MM.1S (cell line): ENCODE measurements at regions not wholly inside any gene's neighbourhood (a gene's known extent, or its start where the extent isn't known, plus 50 kb on each side); places are given as distances from the start of the nearest gene placed in this dataset.

Source experiments
- EZH2 ChIP-seq: fragments of 300-600 bp; sonication (generic); optimal IDR thresholded peaks from 2 replicates; pipeline ENCODE3; 2017; ENCODE audit warnings: low read depth, mild to moderate bottlenecking, antibody characterized with exemption, low read length, mixed read lengths
- EZH2phosphoT487 ChIP-seq: fragments of 300-600 bp; sonication (generic); IDR thresholded peaks from 2 replicates; pipeline ENCODE4 v1.6.1; 2018; ENCODE audit warnings: antibody characterized with exemption, low read length
- TF ChIP-seq, protein P1 (sequence below): fragments of 300-600 bp; sonication (generic); IDR thresholded peaks from 2 replicates; pipeline ENCODE4 v1.5.1; 2016; ENCODE audit warnings: antibody characterized with exemption, low read length, mixed read lengths

GRCh38 chr5:2948875-2949274 is 197.4 kb upstream of the IRX2 start:
- TF ChIP-seq EZH2 (no peak), EZH2phosphoT487 (no peak)
- TF ChIP-seq, protein P1, sequence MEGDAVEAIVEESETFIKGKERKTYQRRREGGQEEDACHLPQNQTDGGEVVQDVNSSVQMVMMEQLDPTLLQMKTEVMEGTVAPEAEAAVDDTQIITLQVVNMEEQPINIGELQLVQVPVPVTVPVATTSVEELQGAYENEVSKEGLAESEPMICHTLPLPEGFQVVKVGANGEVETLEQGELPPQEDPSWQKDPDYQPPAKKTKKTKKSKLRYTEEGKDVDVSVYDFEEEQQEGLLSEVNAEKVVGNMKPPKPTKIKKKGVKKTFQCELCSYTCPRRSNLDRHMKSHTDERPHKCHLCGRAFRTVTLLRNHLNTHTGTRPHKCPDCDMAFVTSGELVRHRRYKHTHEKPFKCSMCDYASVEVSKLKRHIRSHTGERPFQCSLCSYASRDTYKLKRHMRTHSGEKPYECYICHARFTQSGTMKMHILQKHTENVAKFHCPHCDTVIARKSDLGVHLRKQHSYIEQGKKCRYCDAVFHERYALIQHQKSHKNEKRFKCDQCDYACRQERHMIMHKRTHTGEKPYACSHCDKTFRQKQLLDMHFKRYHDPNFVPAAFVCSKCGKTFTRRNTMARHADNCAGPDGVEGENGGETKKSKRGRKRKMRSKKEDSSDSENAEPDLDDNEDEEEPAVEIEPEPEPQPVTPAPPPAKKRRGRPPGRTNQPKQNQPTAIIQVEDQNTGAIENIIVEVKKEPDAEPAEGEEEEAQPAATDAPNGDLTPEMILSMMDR: no peak
